Fibroblast of peridontal ligament (primary cell): ENCODE measurements at regions not wholly inside any gene's neighbourhood (a gene's known extent, or its start where the extent isn't known, plus 50 kb on each side); places are given as distances from the start of the nearest gene placed in this dataset.

ENCODE experiments used
- DNase-seq: peaks from one replicate; pipeline ENCODE4 v3.0.0-alpha.2; 2010; ENCODE audit errors: extremely low read depth

- peak; percentile 10 for DNase-seq
Observed at GRCh38 chr18:56173542-56174220, 464.7 kb downstream of the TXNL1 start.

- DNase-seq = no peak
Observed at GRCh38 chr18:56172527-56172926, 465.9 kb downstream of the TXNL1 start.

- no peak for DNase-seq
Observed at GRCh38 chr18:56171848-56172247, 466.5 kb downstream of the TXNL1 start.

- peak; percentile 79 for DNase-seq
Observed at GRCh38 chr18:56168049-56168781, 470.2 kb downstream of the TXNL1 start.

- DNase-seq = peak; percentile 35
Observed at GRCh38 chr18:56167366-56167765, 471.0 kb downstream of the TXNL1 start.

GRCh38 chr18:56166914-56167313 is 471.5 kb downstream of the TXNL1 start:
- peak; percentile 26 for DNase-seq

GRCh38 chr18:56165601-56166355 is 472.6 kb downstream of the TXNL1 start:
- DNase-seq = no peak

- DNase-seq = no peak
Observed at GRCh38 chr18:56162311-56163265, 475.8 kb downstream of the TXNL1 start.

GRCh38 chr18:56161566-56162260 is 476.7 kb downstream of the TXNL1 start:
- no peak for DNase-seq

GRCh38 chr18:56158676-56159075 is 479.7 kb downstream of the TXNL1 start:
- no peak for DNase-seq

- no peak for DNase-seq
Observed at GRCh38 chr18:56157541-56157940, 480.9 kb downstream of the TXNL1 start.

- DNase-seq = no peak
Observed at GRCh38 chr18:56152551-56153310, 485.7 kb downstream of the TXNL1 start.

- peak; percentile 89 for DNase-seq
Observed at GRCh38 chr18:56148373-56148772, 490.0 kb downstream of the TXNL1 start.

- peak; percentile 16 for DNase-seq
Observed at GRCh38 chr18:56146565-56146964, 491.8 kb downstream of the TXNL1 start.

GRCh38 chr18:56142001-56142400 is 496.4 kb downstream of the TXNL1 start:
- no peak for DNase-seq

GRCh38 chr18:56139792-56140254 is 498.6 kb downstream of the TXNL1 start:
- peak; percentile 56 for DNase-seq

- DNase-seq = no peak
Observed at GRCh38 chr18:56139372-56139771, 499.0 kb downstream of the TXNL1 start.

- DNase-seq = no peak
Observed at GRCh38 chr18:56136105-56136504, 502.3 kb downstream of the TXNL1 start.

GRCh38 chr18:56130481-56130880 is 507.9 kb downstream of the TXNL1 start:
- DNase-seq = peak; percentile 52
